Cardiac fibroblast (primary cell): ENCODE measurements at regions not wholly inside any gene's neighbourhood (a gene's known extent, or its start where the extent isn't known, plus 50 kb on each side); places are given as distances from the start of the nearest gene placed in this dataset.

Experiments used
- DNase-seq, 2 donors: peaks; one replicate each; pipeline versions ENCODE4 v3.0.0 to v3.0.0-alpha.2; 2010; ENCODE audit warnings: low read depth in 2 of 2
- H3K4me3 ChIP-seq, 2 donors: replicated peaks in 1 of 2; 1 replicate in 1 of 2; 2 replicates in 1 of 2; pipeline ENCODE4 v1.5.1; 2011; ENCODE audit warnings: low read depth in 2 of 2, low read length in 2 of 2, mild to moderate bottlenecking in 2 of 2, moderate library complexity in 1 of 2
- CTCF ChIP-seq: IDR thresholded peaks from one replicate; pipeline ENCODE4 v1.5.1; 2011; ENCODE audit warnings: low read depth, mild to moderate bottlenecking, low read length, inconsistent platforms

- no peak overlapping the region for H3K4me3 ChIP-seq
- no peak for DNase-seq
- TF ChIP-seq CTCF: no peak
These were observed 1021.9 kb upstream of the AUTS2 start for GRCh38 chr7:68576366-68576765.

GRCh38 chr7:68581417-68581816 lies 1016.9 kb upstream of the AUTS2 start:
- no peak for TF ChIP-seq CTCF
- DNase-seq: no peak
- H3K4me3 ChIP-seq: no peak overlapping the region

- H3K4me3 ChIP-seq: no peak overlapping the region
- no peak for TF ChIP-seq CTCF
- no peak for DNase-seq
These were observed 1010.7 kb upstream of the AUTS2 start for GRCh38 chr7:68587599-68587998.

DNA sequence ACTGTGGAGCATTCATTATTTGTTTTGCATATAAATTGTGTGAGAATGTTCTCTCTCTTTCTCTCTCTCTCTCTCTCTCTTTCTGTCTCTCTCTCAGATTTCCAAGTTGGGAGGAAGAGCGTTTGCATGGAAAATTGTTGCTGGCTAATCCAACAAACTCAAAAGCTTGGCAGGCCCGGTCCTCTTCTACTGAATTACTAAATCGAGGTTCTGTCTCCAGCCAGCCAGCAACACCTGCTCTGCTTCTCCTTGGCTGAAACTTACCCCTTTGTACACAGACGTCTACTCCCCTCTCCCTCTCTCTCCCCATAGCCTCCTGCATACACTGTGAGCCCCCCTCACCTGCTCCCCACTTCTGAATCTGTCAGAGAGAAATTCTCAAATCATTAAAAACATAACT lies 996.4 kb upstream of the AUTS2 start:
- no peak for DNase-seq
- no peak for TF ChIP-seq CTCF
- H3K4me3 ChIP-seq: no peak overlapping the region

GRCh38 chr7:68604541-68604940 lies 993.7 kb upstream of the AUTS2 start:
- no peak for DNase-seq
- H3K4me3 ChIP-seq: no peak overlapping the region
- no peak for TF ChIP-seq CTCF

DNA sequence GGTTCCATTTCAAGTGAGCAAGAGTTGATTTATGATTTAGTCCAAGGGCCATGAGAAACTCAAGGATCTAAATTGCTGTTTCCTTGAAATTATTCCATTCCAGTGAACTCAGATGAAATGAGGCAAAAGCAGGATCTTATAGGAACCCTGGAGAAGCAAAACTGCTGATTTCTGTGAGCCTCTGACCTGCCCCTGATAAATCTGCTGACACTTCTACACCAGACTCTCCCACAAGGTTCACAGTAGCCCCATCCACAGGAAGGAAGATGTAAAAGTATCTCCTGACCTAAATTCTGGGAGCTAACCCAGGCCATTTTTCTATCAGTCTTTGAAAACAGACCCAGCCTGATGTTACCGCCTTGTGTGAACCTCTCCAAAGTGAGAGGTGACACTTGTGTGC lies 987.6 kb upstream of the AUTS2 start:
- no peak for DNase-seq
- TF ChIP-seq CTCF: no peak

DNA sequence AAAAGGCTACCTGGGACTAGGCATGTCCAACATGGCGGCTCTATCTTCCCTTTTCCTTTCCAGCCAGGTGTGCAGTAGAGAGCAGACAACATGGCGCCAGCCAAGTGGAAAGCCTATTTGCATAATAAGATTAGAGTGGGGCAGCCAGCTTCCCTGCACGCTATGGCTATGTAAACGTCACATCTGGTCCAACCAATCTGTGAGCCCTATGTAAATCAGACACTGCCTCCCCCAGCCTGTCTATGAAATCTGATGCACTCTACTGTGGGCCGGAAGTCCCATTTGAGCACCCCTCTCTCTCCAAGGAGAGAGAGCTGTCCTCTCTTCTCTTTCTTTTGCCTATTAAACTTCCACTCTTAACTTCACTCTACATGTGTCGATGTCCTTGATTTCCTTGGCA lies 984.9 kb upstream of the AUTS2 start:
- DNase-seq: no peak
- H3K4me3 ChIP-seq: no peak overlapping the region
- TF ChIP-seq CTCF: no peak

More for the DNA sequence above, 987.6 kb upstream of the AUTS2 start:
- H3K4me3 ChIP-seq: no peak overlapping the region
